ENCODE measurements at regions not wholly inside any gene's neighbourhood (a gene's known extent, or its start where the extent isn't known, plus 50 kb on each side); places are given as distances from the start of the nearest gene placed in this dataset.
"Not testable (repeated sequence)": the region's sequence is repeated elsewhere in the genome, so short reads cannot be mapped to it uniquely, and the experiment has no call there.

DNA sequence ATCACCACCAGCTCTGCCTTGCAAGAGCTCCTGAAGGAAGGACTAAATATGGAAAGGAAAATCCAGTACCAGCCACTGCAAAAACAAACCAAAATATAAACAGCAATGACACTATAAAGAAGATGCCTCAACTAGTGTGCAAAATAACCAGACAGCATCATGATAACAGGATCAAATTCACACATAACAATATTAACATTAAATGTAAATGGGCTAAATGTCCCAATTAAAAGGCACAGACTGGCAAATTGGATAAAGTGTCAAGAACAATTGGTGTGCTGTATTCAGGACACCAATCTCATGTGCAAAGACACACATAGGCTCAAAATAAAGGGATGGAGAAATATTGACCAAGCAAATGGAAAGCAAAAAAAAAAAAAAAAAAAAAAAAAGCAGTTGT, 629.8 kb downstream of the CETN3 start:
- H3K4ac ChIP-seq (replicated peaks; ENCODE audit: insufficient read length, low read depth, low read length); H4K20me1 ChIP-seq (replicated peaks in 1 of 2; ENCODE audit: control insufficient read depth in 1 of 2, insufficient read depth in 2 of 2, low read length in 2 of 2); H3K36me3 ChIP-seq (ENCODE audit: control insufficient read depth in 2 of 4, insufficient read depth in 4 of 4, low read length in 3 of 4); POLR2A ChIA-PET (ENCODE audit: partially characterized antibody); H4K5ac ChIP-seq (ENCODE audit: insufficient read length, low read depth, low read length); H3K56ac ChIP-seq (replicated peaks; ENCODE audit: insufficient read length, low read depth, low read length); H2BK5ac ChIP-seq (ENCODE audit: low read depth, low read length); H3K4me2 ChIP-seq (ENCODE audit: insufficient read depth in 1 of 2, low read depth in 2 of 2, low read length in 2 of 2); H3K4me3 ChIP-seq (ENCODE audit: extremely low read depth in 1 of 4, insufficient read depth in 2 of 4, low read depth in 3 of 4, low read length in 4 of 4); CTCF ChIA-PET (ENCODE audit: partially characterized antibody); H3K18ac ChIP-seq (ENCODE audit: extremely low read depth, low read length); H3K23ac ChIP-seq (ENCODE audit: insufficient read length); H2AFZ ChIP-seq (ENCODE audit: low read length); H3K4me1 ChIP-seq (replicated peaks in 1 of 4; ENCODE audit: control insufficient read depth in 3 of 4, insufficient read depth in 4 of 4, low read length in 3 of 4); H2AK5ac ChIP-seq (ENCODE audit: low read depth, low read length); H4K8ac ChIP-seq (ENCODE audit: extremely low read depth, insufficient read depth, low read length); H3K9me3 ChIP-seq (ENCODE audit: insufficient read depth in 2 of 2, low read depth in 1 of 2, low read length in 1 of 2); FAIRE-seq; H2BK12ac ChIP-seq (ENCODE audit: low read depth, low read length); H3K79me1 ChIP-seq (ENCODE audit: low read depth, low read length); H3K14ac ChIP-seq (ENCODE audit: insufficient read length); H3K9ac ChIP-seq (replicated peaks in 1 of 4; ENCODE audit: extremely low read depth in 1 of 4, low read depth in 3 of 4, low read length in 3 of 4); H2BK120ac ChIP-seq (replicated peaks; ENCODE audit: low read depth, low read length); H2BK20ac ChIP-seq (ENCODE audit: low read length); DNase-seq (ENCODE audit: low read depth in 1 of 2, low spot score in 2 of 2); H3K27ac ChIP-seq (ENCODE audit: low read depth, low read length); H3K79me2 ChIP-seq (ENCODE audit: control insufficient read depth in 1 of 2, insufficient read depth in 2 of 2, low read length in 2 of 2); H3K23me2 ChIP-seq (ENCODE audit: low read depth, low read length); H3K27me3 ChIP-seq (replicated peaks in 1 of 4; ENCODE audit: control insufficient read depth in 3 of 4, extremely low read depth in 1 of 4, insufficient read depth in 3 of 4, low read length in 3 of 4); H2BK15ac ChIP-seq (ENCODE audit: low read length); H4K91ac ChIP-seq (replicated peaks; ENCODE audit: insufficient read length, low read length): not testable (repeated sequence)
